Activated naive CD4-positive, alpha-beta T cell (primary cell): ENCODE measurements at regions not wholly inside any gene's neighbourhood (a gene's known extent, or its start where the extent isn't known, plus 50 kb on each side); places are given as distances from the start of the nearest gene placed in this dataset.

Source experiments
- DNase-seq, 4 experiments: peaks; one replicate each; lab custom pipeline; 2025; lab: John Stamatoyannopoulos, UW

DNA sequence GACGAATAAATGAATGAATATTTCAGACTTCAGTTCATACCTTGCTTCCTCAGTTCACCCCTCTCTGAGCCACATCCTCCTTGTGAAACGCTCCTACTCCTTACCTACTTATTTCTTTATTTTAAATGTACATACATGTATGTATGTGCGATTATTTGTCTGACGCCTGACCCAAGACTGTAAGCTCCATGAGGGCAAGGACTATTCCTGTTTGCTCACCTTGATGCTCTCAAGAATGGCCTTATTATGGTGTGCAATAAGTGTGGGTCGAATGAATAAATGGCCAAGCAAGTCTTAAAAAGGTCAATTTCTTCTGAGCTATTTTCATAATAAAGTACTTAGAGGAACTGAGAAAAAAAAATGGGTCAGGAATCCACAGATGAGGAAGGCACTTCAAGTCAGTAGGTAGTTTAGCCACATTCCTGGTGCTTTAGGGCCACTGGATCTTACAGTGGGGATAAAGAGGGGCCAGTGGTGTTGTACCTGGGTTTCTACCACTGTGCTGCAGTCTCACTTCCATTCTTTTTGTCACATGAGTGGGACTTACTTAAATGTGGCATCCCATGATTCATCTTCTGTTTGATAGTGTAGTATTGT is 74.7 kb downstream of the SDC1 start:
- no peak for DNase-seq

DNA sequence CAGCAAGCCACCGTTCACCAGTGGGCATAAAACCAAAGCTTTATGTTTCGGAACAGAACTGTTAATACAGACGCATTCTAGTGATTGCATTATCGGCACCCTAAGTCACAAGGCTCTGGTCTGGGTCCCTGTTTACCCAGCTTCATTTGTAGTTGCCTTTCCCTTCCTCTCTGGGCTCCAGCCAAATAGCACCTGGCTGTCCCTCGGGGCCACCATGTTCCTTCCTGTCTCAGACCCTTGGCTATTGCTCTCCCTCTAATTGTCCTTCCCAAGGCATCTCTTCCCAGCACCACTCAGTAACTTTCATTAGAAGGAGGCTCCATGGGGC is 75.3 kb downstream of the SDC1 start:
- DNase-seq = no peak

DNA sequence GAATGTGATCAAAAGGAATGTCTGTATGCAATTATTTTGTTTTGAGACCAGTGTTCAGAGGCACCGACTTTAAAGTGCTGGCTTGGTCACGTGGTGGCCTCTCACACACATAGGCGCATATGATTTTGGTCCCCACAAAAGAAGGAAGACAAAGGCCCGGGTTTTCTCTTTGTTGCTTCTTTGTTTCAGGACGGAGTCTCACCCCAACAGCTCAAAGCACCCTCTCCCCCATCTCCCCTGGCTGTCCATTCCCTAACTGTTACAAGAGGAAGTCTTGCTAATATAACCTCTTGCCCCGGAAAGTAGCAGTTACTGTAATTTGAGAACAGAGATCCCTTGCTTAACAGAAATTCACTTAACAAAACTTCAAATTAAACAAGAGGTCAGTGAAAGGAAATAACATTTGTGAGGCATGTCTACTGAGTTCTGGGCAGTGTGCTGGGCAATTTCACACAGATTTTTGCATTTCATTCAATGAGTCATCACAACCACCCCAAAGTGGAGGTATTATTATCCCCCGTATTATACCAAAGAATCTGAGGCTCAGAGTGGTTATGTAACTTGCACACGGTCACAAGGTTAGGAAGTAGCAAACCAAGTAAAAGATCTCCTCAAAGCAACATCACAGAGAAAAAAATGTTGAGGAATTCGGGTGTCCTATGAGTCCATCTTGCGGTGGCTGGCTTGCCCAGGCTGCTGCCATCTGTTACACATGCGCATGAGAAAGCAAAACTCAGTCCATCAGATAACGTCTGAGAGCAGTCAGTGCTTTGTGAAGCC is 75.8 kb downstream of the SDC1 start:
- DNase-seq = no peak

DNA sequence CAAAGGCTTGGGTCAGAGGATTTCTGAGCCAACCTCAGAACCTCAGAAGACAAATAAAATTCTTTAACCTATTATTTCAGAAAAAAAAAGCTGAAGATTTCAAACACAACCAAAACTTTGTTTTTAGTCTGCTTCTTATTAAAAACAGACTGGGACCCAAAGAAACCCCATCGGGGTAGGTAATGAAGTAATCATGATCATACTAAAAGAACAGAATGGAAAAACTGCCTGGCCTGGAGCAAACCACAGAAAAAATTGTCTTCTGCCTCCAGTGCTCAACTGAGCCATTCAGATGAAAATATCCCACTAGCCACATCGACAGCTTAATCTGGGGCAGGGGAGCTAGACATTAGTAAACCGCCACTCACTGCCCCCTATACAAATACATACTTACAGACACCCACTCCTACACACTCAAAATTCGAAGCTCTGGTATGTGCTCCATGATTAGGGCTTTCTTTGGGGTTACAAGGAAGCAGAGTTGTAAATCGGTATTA is 76.5 kb downstream of the SDC1 start:
- no peak for DNase-seq

DNA sequence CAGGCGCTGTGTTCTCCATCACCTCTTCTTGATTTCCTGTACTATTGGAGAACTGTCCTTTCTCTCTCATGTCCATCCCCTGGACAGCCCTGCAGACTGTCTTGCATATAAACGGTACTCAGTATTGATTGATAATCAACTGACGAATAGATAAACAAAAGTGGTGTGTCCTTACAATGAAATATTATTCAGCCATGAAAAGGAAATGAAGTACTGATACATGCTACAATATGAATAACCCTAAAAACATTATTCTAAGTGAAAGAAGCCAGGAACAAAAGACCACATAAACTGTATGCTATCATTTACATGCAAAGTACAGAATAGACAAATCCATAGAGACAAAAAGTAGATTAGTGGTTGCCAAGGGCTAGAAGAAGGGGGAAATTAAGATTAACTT is 77.6 kb downstream of the SDC1 start:
- DNase-seq = no peak

DNA sequence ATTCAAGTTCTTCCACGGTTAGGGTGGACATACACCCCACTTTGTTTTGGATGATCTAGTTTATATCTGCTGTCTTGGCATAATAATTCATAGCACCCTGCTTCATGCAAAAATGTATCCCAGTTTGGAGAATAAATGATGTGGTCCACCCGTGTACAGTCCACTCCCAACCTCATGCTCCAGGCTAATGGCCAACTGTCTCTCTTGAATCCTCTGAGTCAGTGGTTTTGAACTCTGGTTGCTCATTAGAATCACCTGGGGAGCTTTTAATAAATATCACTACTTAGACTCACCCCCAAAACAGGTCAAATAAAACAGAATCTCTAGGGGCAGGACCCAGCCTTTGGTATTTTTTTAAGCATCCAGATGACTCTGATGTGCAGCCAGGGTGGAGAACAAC is 78.5 kb downstream of the SDC1 start:
- no peak for DNase-seq

DNA sequence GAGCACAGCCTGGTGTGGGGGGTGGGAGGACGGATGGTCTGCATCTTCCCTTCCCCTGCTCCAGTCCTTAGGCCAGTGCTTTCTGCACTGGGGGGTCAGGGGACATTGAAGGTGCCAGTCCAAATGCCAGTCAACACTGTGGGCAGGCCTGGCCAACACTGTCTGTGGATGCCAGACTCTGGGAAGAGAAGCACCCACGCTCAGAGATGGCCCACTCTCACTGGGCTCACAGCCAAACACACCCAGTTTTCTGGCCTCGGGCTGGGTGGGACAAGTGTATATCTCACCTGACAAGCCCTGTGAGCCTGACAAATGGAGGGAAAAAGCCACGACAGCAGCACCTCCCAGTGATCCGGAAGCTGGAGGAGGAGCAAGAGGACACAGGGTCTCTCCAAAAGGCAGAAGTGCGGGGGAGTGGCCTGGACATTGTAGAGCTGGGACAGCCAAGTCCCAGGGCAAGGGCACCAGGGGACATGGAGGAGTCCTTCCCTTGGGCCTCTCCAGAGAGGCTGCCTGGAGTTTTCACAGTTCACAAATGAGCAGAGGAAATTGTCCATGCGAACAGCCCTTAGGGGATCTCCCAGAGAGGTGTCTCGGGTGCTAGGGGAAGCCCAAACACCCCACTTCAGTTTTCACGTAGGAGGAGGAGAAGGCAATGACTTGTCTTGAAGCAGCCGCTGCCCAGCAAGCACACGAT is 79.3 kb downstream of the SDC1 start:
- DNase-seq = no peak

DNA sequence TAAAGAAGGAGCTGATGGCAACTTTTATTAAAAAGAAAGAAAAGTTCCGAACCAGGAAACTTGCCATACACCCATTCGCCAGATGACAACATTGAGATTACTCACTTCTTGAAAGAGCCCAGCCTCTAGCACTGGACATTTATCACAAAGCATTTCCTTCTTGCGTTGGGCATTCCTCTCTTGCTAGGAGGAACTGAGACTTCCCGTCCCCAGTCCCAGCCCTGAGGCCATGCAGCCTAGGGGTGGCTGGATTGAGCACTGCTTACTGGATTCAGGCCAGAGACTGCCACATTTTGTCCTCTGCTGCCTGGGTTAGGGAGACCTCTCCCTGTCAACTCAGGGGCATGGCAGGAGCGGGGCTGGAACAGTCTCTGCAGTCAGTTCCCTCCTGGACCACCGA is 80.1 kb downstream of the SDC1 start:
- DNase-seq = no peak

DNA sequence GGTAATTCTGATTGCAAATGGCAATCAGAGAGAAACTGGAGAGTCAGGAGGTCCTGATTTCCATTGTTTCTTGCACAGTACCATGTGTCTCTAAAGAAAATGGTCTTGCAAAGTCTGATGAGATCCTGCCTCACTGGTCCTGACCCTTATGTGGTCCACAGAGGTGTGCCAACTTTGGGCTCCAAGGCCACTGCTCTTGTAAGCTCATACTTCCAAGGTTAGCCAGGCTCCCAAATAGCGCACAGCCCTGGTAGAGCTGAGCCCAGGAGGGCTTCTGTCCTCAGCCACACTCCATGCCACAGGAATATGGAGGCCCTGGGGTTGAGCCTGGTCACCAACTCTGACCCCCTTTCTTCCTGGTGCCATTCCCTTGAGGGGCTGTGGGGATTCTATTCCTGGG is 80.7 kb downstream of the SDC1 start:
- DNase-seq = no peak

DNA sequence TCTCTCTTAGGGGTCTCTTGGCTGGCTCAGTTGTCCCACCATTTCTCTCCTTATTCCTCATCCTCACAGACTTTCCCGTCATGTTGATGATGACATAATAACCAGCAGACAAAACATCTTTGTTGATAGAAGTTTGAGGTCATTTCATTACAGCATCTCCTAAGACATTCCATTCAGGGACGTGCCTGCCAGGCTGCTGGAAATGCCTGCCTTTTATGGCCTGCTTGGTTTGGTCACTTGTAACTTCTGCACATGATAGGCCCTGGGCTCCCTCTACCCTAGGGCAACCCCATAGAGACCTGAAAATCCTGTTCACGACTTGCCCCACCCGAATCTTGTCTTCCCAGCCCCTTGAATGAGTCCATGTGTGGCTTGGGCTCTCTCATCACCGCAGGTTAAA is 81.7 kb downstream of the SDC1 start:
- DNase-seq = no peak

DNA sequence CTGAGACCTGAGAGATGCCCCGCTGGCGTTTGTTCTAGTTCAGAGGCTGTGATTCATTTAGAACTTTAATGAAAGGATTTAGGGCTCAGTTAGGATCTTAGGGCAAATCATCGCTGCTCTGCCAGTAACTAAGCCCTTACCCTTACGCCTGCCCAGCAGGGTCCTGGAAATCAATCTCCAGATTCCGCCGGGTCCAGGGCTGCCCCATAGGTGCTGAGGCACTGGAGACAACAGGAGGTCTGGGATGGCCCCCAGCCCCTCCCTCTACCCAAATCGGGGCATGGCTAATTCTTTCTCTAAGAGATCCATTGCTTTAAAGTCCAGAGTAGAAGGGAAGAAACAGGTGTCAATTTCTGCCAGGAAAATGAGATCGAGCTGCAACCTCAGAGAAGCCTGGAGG is 83.1 kb downstream of the SDC1 start:
- no peak for DNase-seq

DNA sequence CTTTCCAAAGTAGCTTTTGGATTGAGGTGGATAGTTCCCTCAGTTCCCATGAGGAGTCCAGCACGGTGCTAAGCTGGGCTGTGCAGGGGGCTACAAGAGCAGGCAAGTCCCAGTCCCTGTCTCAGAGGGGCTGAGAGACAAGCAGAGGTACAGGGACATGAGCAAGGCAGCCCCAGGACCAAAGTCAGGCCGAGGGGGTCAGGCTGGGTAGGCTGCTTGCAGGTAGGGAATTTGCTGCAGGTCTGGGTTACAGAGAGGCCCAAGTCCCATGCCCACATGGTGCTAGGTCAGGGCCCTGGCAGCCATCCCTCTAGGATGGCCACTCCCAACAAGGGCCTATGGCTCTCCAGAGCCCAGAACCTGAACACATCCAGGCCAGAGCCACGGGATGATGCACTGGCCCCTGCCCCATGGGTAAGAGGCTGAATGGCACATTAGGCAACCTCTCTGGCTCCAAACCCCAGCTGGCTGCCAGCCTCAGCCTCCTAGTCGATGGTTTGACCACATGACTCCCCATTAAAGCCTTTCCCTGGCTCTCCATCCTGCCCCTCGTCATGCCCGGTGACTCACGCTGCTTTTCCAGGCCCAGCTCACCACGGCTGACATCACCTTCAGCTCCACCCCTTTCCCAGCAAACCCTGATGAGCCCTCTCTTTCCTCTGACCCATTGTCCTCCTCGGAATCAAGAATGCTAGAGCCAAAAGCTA is 83.7 kb downstream of the SDC1 start:
- DNase-seq = no peak

DNA sequence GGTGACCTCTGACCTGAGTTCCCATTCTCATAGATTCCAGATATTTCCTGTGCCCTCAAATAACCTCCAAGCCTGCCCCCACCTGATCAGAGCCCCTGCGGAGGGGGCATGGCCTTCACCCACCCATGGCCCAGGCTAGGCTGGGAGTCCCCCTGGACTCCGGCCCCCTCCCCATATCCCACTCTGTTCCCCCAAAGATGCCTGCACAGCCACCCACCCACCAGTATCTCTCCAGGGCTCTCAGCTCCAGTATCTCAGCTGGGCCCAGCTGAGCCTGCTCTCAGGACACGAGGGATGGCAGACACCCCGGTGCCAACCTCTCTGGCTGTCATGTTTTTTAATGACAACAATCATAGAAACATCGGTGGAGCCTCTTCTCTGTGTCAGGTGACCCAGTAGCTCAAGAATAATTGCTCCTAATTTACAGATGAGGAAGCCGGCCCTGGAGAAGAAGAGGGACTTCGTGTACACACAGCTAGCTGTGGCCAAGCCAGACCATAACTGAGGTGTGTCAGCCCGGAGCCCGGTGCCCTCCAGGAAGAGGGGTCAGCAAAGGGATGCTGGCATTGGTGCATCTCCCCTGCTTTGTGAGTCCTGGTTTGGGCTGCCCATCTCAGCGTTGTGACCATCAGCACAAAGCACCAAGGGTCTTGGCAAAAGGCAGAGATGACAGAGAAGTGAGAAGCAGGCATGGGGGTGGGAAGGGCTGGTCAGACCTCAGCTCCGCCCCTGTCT is 84.4 kb downstream of the SDC1 start:
- DNase-seq = no peak

DNA sequence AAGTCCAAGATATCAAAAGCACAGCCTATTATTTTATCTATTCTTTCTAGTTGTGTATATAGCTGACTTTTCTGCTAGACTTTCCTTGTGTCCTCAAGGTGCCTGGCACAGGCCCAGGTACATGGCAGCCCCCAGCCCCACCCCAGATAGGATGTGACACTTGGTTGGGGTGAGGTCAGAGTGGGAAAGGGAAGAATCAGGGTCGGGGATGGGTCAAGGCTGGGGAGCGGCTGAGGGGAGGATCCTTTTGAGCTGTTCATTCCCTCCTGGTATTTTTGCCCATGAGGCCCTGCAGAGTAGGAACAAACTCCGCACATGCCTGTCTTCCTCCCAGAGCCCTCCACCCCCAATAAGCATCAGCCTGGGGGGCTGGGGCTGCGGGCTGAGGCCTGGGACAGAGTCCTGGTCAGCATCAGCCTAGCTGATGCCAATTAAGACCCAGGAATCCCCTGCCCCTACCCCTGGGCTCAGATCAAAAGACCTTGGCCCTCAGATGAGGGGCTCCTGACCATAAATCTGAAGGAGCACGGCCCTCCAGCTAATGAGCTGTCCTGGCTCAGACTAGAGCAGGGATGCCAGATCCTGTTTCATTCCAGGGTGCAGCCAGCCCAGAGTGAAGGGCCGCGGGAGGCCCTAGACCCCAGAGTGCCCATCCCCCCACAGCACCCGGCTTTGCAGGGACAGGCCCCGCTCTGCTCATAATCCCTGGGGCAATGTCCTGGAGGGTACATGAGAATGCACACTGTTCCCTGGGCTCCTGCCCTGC is 85.3 kb downstream of the SDC1 start:
- DNase-seq = no peak

DNA sequence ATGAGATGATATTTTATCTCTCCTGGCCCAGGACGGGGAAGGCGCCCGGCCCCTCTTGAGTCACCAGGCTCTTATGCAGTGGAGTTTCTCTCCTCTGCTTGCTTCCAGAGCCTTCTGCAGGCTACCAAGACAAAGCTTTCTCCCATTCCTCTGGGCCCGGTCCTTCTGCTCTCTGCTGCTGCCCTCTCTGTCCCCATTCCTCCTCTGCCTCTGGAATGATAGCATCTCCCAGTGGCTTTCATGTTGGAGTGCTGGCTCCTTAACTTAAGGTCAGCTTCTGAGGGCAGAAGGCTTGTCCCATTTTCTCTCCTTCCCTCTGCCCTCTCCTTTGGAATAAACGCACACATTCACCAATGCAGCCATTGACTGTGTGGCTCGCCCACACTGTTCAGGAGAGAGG is 86.2 kb downstream of the SDC1 start:
- no peak for DNase-seq

DNA sequence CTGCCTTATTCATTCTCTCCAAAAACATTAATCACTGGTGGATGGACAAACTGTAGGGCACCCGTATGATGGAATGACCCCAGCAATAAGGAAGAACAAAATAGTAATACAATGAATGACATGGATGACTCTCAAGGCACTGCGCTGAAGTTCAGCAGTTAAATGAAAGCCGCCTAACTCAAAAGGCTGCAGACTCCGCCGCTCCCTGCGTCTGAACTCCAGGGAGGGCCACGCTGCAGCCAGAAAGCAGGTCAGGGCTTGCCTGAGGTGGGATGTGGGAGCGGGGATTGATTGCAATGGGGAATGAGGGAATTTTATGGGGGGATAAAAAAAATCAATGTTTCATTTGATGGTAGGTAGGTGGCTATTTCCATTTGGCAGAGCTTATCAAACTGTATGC is 86.5 kb upstream of the LAPTM4A start:
- no peak for DNase-seq

DNA sequence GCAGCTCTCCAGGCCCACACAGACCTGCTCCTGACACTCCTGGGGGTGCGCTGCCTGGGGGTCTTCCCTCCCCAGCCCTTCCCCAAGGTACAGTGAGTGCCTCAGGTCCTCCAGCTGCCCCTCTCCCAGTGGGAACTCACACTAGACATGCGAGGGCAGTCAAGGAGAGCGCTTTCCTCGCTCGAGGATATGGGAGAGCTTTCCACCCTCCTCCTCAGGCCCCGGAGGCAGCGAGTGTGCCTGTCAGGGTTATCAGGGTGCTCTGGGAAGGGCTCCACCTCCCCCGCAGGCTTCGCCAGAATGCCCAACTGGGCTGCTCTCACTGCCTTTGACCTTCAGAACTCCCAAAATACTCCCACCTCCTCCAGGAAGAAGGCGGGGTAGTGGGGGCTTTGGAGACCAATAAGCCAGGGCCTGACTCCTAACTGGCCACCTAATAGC is 85.7 kb upstream of the LAPTM4A start:
- DNase-seq = no peak

DNA sequence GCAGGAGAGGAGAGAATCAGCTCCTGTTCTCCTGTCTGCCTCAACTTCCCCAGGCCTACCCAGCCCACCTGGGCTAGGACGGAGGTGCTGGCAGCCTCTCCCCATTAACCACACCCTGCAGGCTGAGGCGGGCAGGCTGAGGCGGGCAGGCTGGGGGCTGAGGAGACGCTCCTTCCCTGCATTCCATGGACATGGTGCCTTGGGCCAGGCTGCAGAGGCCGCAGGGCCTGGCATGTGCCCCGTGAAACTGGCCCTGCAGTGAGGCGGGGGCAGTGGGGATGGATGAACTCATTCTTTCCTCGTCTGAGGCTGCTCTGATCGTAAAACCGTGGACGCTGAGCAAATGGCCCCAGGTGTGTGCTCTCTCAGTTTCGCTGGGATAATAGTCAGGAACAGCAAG is 84.7 kb upstream of the LAPTM4A start:
- no peak for DNase-seq

DNA sequence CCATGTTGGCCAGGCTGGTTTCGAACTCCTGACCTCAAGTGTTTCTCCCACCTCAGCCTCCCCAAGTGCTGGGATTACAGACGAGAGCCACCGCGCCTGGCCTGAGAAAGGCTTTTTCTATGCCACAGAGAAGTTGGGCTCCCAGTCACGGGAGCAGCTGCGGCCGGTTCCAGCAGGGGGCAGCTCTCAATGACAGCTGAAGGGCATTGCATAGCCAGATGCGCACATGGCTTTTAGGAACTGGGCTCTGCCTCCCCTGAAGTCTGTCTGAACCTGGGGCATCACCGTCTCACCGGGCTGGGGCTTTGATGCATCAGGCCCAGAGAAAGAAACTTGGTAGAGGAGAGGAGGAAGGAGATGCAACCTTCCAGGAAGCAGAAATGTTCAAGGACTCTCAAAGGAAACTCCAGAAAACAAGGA is 84.2 kb upstream of the LAPTM4A start:
- DNase-seq = peak in 1 of 4 experiments; percentile 5

DNA sequence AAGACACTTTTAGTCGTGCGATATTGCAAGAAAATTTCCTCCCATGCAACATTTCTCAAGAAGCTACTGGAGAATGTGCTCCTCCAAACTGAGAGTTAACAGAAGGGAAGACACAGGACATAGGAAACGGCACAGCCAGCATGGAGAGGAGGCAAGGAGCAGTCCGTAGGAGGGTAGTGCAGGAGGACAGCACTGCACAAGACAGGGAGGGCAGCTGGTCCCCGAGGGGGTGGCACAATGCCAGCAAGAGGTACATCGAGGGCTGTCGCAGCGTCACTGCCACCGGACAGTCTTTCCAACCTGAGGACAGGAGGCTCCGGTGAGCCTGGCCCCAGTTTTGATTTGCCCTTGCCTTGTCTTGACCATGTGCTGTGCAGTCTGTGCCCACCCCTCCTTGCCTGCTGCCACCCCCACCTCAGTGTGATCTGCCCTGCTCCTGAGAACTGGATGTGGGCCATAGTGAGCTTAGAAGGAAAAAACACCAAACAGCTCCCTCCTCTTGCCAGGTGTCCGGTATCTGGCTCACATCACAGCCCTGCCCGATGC is 81.6 kb upstream of the LAPTM4A start:
- DNase-seq = no peak
